RWPE1 (cell line): ENCODE measurements at regions not wholly inside any gene's neighbourhood (a gene's known extent, or its start where the extent isn't known, plus 50 kb on each side); places are given as distances from the start of the nearest gene placed in this dataset.

ENCODE experiments used
- CTCF ChIA-PET: fragments of 350-600 bp; sonication (Branson Sonifier 250); formaldehyde crosslinking; extraction: SDS; loops from one replicate; lab custom pipeline; 2021; lab: Yijun Ruan, JAX
- POLR2A ChIA-PET: fragments of 400-600 bp; formaldehyde crosslinking; extraction: SDS; loops from one replicate; lab custom pipeline; 2020; ENCODE audit warnings: antibody characterized with exemption; ENCODE audit not compliant: low non-redundant PET; lab: Yijun Ruan, JAX
- DNase-seq: peaks from one replicate; pipeline ENCODE4 v3.0.0; 2012; ENCODE audit warnings: low spot score
- H3K27ac ChIP-seq: fragments of 450-650 bp; 2 replicates; pipeline ENCODE4 v1.5.1; 2017
- CTCF ChIP-seq: fragments of 450-650 bp; conservative IDR thresholded peaks from 2 replicates; pipeline ENCODE4 v1.5.1; 2017; ENCODE audit warnings: low read depth, mild to moderate bottlenecking

- CTCF ChIA-PET = no interaction called here
- no peak for TF ChIP-seq CTCF
- no peak for DNase-seq
- POLR2A ChIA-PET = no interaction called here
- H3K27ac ChIP-seq = no peak overlapping the region
Observed at GRCh38 chrX:20968996-20969395, 405.2 kb upstream of the CNKSR2 start.

DNA sequence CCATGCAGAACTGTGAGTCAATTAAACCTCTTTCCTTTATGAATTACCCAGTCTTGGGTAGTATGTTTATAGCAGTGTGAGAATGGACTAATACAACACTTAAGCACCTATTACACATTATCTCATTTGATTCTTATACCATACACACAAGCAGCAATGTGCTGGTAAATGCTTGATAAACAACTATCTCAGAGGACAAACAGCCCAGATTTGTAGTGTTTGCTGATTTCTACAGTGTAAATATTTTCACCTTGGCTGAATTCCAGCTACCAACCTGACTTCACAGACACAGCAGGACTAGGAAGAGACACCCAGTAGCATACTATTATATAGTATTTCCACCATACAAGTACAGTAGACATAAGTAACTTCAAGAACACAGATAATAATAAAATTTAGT, 406.5 kb upstream of the CNKSR2 start:
- ChIA-PET CTCF (no interaction called here), POLR2A (no interaction called here)
- H3K27ac ChIP-seq = no peak overlapping the region
- TF ChIP-seq CTCF = no peak
- no peak for DNase-seq

DNA sequence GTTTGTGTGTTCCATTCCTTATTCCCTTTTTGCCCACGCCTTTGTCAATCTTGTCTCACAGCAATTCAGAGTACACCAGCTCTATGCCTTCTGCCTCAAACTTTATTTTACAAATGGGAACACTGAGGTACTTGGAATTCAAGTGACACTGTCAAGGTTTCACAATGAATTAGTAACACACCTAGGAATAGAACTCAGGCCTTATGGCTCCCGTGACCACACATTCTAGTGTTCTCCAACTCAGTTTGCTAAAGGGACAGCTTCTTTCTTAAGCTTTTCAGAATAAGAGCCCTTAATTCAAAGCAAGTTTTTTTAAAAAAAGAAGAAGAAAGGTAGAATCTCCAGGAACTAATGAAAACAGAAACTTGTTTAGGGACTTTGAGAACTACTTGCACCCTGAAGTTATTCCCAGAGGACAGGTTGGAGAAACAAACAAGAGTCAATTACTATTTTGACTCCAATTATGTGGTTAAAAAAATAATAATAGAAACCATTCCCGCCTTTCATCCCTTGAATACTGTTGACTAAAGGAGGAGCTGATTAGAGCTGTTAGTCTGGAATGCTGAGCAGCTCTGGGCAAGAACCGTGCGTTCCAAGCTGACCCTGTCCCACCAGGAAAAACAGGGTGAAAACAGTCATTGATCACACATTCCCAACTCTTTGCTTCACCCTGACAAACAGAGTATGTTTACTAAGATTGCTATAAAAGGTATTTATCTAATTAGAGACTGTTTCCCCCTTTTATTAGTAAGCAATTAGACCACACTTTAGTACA, 408.8 kb upstream of the CNKSR2 start:
- no peak for DNase-seq
- POLR2A ChIA-PET = no interaction called here

GRCh38 chrX:20954014-20954413, 420.2 kb upstream of the CNKSR2 start:
- CTCF ChIA-PET = no interaction called here
- POLR2A ChIA-PET = no interaction called here
- no peak for DNase-seq
- TF ChIP-seq CTCF = no peak
- no peak overlapping the region for H3K27ac ChIP-seq

More for the DNA sequence above, 408.8 kb upstream of the CNKSR2 start:
- TF ChIP-seq CTCF = no peak
- no peak overlapping the region for H3K27ac ChIP-seq
- CTCF ChIA-PET = no interaction called here

GRCh38 chrX:20952180-20952579, 422.0 kb upstream of the CNKSR2 start:
- ChIA-PET POLR2A (no interaction called here), CTCF (no interaction called here)
- H3K27ac ChIP-seq = no peak overlapping the region
- TF ChIP-seq CTCF = no peak
- no peak for DNase-seq

DNA sequence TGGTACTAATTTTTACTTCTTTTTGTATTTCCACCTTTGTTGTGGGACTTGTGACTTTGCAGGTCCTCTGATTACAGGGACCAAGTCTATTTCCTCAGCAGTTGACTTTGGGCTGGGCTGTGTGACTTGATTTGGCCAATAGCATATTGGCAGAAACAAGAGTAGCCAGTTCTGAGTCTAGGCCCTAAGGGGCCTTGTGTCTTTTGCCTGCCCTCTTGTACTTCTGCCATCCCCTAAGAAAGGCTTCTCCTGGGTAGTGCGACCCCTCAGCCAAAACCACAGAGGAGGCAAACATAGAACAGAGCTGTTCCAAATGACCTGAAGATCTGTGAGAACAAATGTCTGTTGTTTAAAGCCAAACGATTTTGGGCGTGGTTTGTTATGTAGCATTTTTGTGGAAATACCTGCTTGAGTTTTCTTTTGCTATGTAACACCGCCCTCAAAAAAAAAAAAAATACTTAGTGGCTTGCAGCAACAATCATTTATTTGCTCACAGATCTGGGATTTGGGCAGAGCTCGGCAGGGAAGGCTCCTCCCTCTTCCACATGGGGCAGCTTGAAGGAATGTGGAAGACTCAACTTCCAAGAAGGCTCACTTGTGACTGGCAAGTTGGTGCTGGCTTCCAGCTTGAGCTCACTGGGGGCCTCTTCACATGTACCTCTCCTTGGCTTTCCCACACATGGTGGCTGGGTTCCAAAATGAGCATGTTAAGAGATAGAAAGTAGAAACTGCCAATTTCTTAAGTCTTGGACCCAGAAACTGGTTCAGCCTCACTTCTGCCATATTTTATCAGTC, 423.0 kb upstream of the CNKSR2 start:
- no peak overlapping the region for H3K27ac ChIP-seq
- no peak for TF ChIP-seq CTCF
- ChIA-PET POLR2A (no interaction called here), CTCF (no interaction called here)
- DNase-seq = no peak
